ENCODE measurements at regions not wholly inside any gene's neighbourhood (a gene's known extent, or its start where the extent isn't known, plus 50 kb on each side); places are given as distances from the start of the nearest gene placed in this dataset.
"Not testable (repeated sequence)": the region's sequence is repeated elsewhere in the genome, so short reads cannot be mapped to it uniquely, and the experiment has no call there.

GRCh38 chr9:29440449-29440848, 1867.2 kb upstream of the C9orf72 start:
- Mint-ChIP-seq H3K4me3 (no peak overlapping the region), H3K9me3 (peaks cover 0 to 12% (median 3%) of the 10 kb centered on the region in 11 donors), H3K27ac (no peak overlapping the region), H3K36me3 (no peaks in the 10 kb centered on the region), H3K4me1 (no peaks in the 10 kb centered on the region), H3K27me3 (no peaks in the 10 kb centered on the region)
- H3K4me1 ChIP-seq (ENCODE audit: control insufficient read depth in 2 of 2, insufficient read depth in 2 of 2, low read length in 2 of 2), result no peaks in the 10 kb centered on the region
- ChIA-PET CTCF (no interaction called here), POLR2A (no interaction called here)
- DNase-seq (no peak), ATAC-seq (no peak)
- H3K27me3 ChIP-seq (ENCODE audit: control insufficient read depth in 2 of 2, insufficient read depth in 2 of 2, low read length in 2 of 2), result no peaks in the 10 kb centered on the region
- H3K36me3 ChIP-seq (ENCODE audit: control insufficient read depth in 2 of 3, insufficient read depth in 3 of 3, low read length in 3 of 3), result no peaks in the 10 kb centered on the region
- intact Hi-C loops (cut with micrococcal nuclease), result loop anchor here in 1 of 2 donors (10.0 kb wide), 1 partner anchor 64 kb away; no protein-coding TSS in a partner anchor
- no peak overlapping the region for H3K27ac ChIP-seq (ENCODE audit: low read depth, low read length)
- H3K9me3 ChIP-seq (ENCODE audit: control insufficient read depth in 2 of 3, low read length in 3 of 3), result no peaks in the 10 kb centered on the region
- no peak overlapping the region for H3K4me3 ChIP-seq (ENCODE audit: low read length)

DNA sequence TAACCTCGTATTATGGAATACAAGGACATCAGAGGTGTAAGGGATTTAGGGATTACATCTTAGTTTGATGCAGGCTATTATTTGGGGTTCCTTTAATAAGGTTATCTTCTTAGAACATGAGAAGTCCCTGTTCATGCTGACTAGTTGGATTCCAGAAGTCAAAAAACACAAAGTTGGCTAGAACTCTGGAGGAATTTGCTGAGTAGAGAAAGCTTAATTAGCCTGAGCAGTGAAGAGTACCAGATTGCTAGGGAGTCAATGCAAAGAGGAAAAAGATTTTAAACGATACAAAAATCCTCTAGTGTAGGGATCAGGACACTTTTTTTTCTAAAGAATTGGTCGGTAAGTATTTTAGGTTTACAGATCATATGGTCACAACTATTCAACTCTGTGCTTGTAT, 1872.5 kb upstream of the C9orf72 start:
- Mint-ChIP-seq H3K4me3 (no peak overlapping the region), H3K4me1 (no peaks in the 10 kb centered on the region), H3K27me3 (no peaks in the 10 kb centered on the region), H3K27ac (no peak overlapping the region), H3K36me3 (no peaks in the 10 kb centered on the region), H3K9me3 (peaks cover 0 to 17% (median 5%) of the 10 kb centered on the region in 11 donors)
- ChIA-PET POLR2A (no interaction called here), CTCF (no interaction called here)
- no peaks in the 10 kb centered on the region for H3K9me3 ChIP-seq (ENCODE audit: control insufficient read depth in 2 of 3, low read length in 3 of 3)
- H3K4me1 ChIP-seq (ENCODE audit: control insufficient read depth in 2 of 2, insufficient read depth in 2 of 2, low read length in 2 of 2), result no peaks in the 10 kb centered on the region
- no peaks in the 10 kb centered on the region for H3K36me3 ChIP-seq (ENCODE audit: control insufficient read depth in 2 of 3, insufficient read depth in 3 of 3, low read length in 3 of 3)
- DNase-seq (no peak), ATAC-seq (no peak)
- no peak overlapping the region for H3K27ac ChIP-seq (ENCODE audit: low read depth, low read length)
- intact Hi-C loops (cut with micrococcal nuclease), result loop anchor here in 1 of 2 donors (5.0 to 10.0 kb wide), 2 partner anchors 37 to 59 kb away; no protein-coding TSS in a partner anchor
- H3K4me3 ChIP-seq (ENCODE audit: low read length), result no peak overlapping the region
- no peaks in the 10 kb centered on the region for H3K27me3 ChIP-seq (ENCODE audit: control insufficient read depth in 2 of 2, insufficient read depth in 2 of 2, low read length in 2 of 2)

- no peaks in the 10 kb centered on the region for H3K36me3 Mint-ChIP-seq
- peaks cover 0 to 15% (median 10%) of the 10 kb centered on the region in 11 donors for H3K9me3 Mint-ChIP-seq
- Histone ChIP-seq H3K4me1 (ENCODE audit: control insufficient read depth in 2 of 2, insufficient read depth in 2 of 2, low read length in 2 of 2) (no peaks in the 10 kb centered on the region), H3K27ac (ENCODE audit: low read depth, low read length) (no peak overlapping the region), H3K4me3 (ENCODE audit: low read length) (no peak overlapping the region), H3K36me3 (ENCODE audit: control insufficient read depth in 2 of 3, insufficient read depth in 3 of 3, low read length in 3 of 3) (no peaks in the 10 kb centered on the region), H3K9me3 (ENCODE audit: control insufficient read depth in 2 of 3, low read length in 3 of 3) (no peaks in the 10 kb centered on the region), H3K27me3 (ENCODE audit: control insufficient read depth in 2 of 2, insufficient read depth in 2 of 2, low read length in 2 of 2) (no peaks in the 10 kb centered on the region)
- no peak overlapping the region for H3K27ac Mint-ChIP-seq
- no peak overlapping the region for H3K4me3 Mint-ChIP-seq
- ChIA-PET CTCF (no interaction called here), POLR2A (no interaction called here)
- intact Hi-C loops (cut with micrococcal nuclease), result loop anchor here in 1 of 2 donors (5.0 to 10.0 kb wide), 2 partner anchors 33 to 55 kb away; no protein-coding TSS in a partner anchor
- no peaks in the 10 kb centered on the region for H3K27me3 Mint-ChIP-seq
- ATAC-seq, result no peak
- no peak for DNase-seq
- no peaks in the 10 kb centered on the region for H3K4me1 Mint-ChIP-seq
Measured at GRCh38 chr9:29449306-29449705, 1876.0 kb upstream of the C9orf72 start.

GRCh38 chr9:29450343-29450875, 1877.1 kb upstream of the C9orf72 start:
- POLR2A ChIA-PET; H3K4me1 ChIP-seq (ENCODE audit: control insufficient read depth in 2 of 2, insufficient read depth in 2 of 2, low read length in 2 of 2); intact Hi-C loops (cut with micrococcal nuclease); H3K9me3 ChIP-seq (ENCODE audit: control insufficient read depth in 2 of 3, low read length in 3 of 3); ATAC-seq; H3K36me3 ChIP-seq (ENCODE audit: control insufficient read depth in 2 of 3, insufficient read depth in 3 of 3, low read length in 3 of 3); H3K27ac ChIP-seq (ENCODE audit: low read depth, low read length); H3K4me3 Mint-ChIP-seq; H3K36me3 Mint-ChIP-seq; H3K27ac Mint-ChIP-seq; CTCF ChIA-PET; H3K4me3 ChIP-seq (ENCODE audit: low read length); H3K4me1 Mint-ChIP-seq; DNase-seq; H3K27me3 Mint-ChIP-seq; H3K27me3 ChIP-seq (ENCODE audit: control insufficient read depth in 2 of 2, insufficient read depth in 2 of 2, low read length in 2 of 2): not testable (repeated sequence)
- peaks cover 0 to 15% (median 7%) of the 10 kb centered on the region in 11 donors for H3K9me3 Mint-ChIP-seq

DNA sequence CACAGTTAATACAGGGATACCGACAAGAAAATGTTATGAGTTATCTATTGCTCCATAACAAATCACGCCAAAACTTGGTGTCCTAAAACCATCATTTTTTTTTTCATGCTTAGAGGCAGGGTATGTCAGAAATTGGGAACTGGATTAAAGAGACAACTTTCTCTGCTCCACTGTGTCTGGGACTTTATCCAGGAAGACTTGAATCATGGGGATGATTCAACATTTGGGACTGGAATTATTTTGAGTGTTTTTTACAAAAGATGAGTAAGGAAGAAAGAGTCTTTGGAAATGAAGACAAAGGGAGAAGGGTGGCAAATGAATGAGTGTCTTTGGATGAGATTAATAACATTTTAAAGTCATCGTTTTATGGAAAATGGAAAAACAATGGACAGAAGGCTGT, 1883.7 kb upstream of the C9orf72 start:
- Mint-ChIP-seq H3K4me3 (no peak overlapping the region), H3K36me3 (no peaks in the 10 kb centered on the region), H3K27me3 (no peaks in the 10 kb centered on the region), H3K4me1 (no peaks in the 10 kb centered on the region), H3K9me3 (peaks cover 0 to 32% (median 12%) of the 10 kb centered on the region in 11 donors), H3K27ac (no peak overlapping the region)
- CTCF ChIA-PET, result no interaction called here
- Histone ChIP-seq H3K27me3 (ENCODE audit: control insufficient read depth in 2 of 2, insufficient read depth in 2 of 2, low read length in 2 of 2) (no peaks in the 10 kb centered on the region), H3K27ac (ENCODE audit: low read depth, low read length) (no peak overlapping the region), H3K4me1 (ENCODE audit: control insufficient read depth in 2 of 2, insufficient read depth in 2 of 2, low read length in 2 of 2) (no peaks in the 10 kb centered on the region), H3K4me3 (ENCODE audit: low read length) (no peak overlapping the region), H3K9me3 (ENCODE audit: control insufficient read depth in 2 of 3, low read length in 3 of 3) (peaks cover 0 to 4% (median 0%) of the 10 kb centered on the region in 3 experiments), H3K36me3 (ENCODE audit: control insufficient read depth in 2 of 3, insufficient read depth in 3 of 3, low read length in 3 of 3) (no peaks in the 10 kb centered on the region)
- DNase-seq (no peak), ATAC-seq (no peak)
- POLR2A ChIA-PET, result no interaction called here
- intact Hi-C loops (cut with micrococcal nuclease), result no loop called here

- no peaks in the 10 kb centered on the region for H3K36me3 ChIP-seq (ENCODE audit: control insufficient read depth in 2 of 3, insufficient read depth in 3 of 3, low read length in 3 of 3)
- no peak overlapping the region for H3K4me3 ChIP-seq (ENCODE audit: low read length)
- peaks cover 0 to 18% (median 10%) of the 10 kb centered on the region in 11 donors for H3K9me3 Mint-ChIP-seq
- intact Hi-C loops (cut with micrococcal nuclease), result no loop called here
- no peaks in the 10 kb centered on the region for H3K27me3 Mint-ChIP-seq
- POLR2A ChIA-PET, result no interaction called here
- H3K27me3 ChIP-seq (ENCODE audit: control insufficient read depth in 2 of 2, insufficient read depth in 2 of 2, low read length in 2 of 2), result no peaks in the 10 kb centered on the region
- CTCF ChIA-PET, result no interaction called here
- DNase-seq, result no peak
- H3K36me3 Mint-ChIP-seq, result no peaks in the 10 kb centered on the region
- no peak for ATAC-seq
- H3K27ac Mint-ChIP-seq, result no peak overlapping the region
- H3K4me1 ChIP-seq (ENCODE audit: control insufficient read depth in 2 of 2, insufficient read depth in 2 of 2, low read length in 2 of 2), result no peaks in the 10 kb centered on the region
- no peak overlapping the region for H3K27ac ChIP-seq (ENCODE audit: low read depth, low read length)
- H3K9me3 ChIP-seq (ENCODE audit: control insufficient read depth in 2 of 3, low read length in 3 of 3), result peaks cover 0 to 8% (median 0%) of the 10 kb centered on the region in 3 experiments
- no peak overlapping the region for H3K4me3 Mint-ChIP-seq
- H3K4me1 Mint-ChIP-seq, result no peaks in the 10 kb centered on the region
Measured at GRCh38 chr9:29475471-29475870, 1902.2 kb upstream of the C9orf72 start.

GRCh38 chr9:29511680-29512079, 1938.4 kb upstream of the C9orf72 start:
- DNase-seq, result no peak
- no peak for ATAC-seq

More at GRCh38 chr9:29511680-29512079, 1938.4 kb upstream of the C9orf72 start:
- ChIA-PET CTCF (no interaction called here), POLR2A (no interaction called here)
- no peaks in the 10 kb centered on the region for H3K4me1 Mint-ChIP-seq
- H3K27ac Mint-ChIP-seq, result no peak overlapping the region
- no peaks in the 10 kb centered on the region for H3K4me1 ChIP-seq (ENCODE audit: control insufficient read depth in 2 of 2, insufficient read depth in 2 of 2, low read length in 2 of 2)
- H3K9me3 ChIP-seq (ENCODE audit: control insufficient read depth in 2 of 3, low read length in 3 of 3), result no peaks in the 10 kb centered on the region
- no peak overlapping the region for H3K27ac ChIP-seq (ENCODE audit: low read depth, low read length)
- H3K36me3 ChIP-seq (ENCODE audit: control insufficient read depth in 2 of 3, insufficient read depth in 3 of 3, low read length in 3 of 3), result no peaks in the 10 kb centered on the region
- H3K27me3 Mint-ChIP-seq, result no peaks in the 10 kb centered on the region
- no peaks in the 10 kb centered on the region for H3K27me3 ChIP-seq (ENCODE audit: control insufficient read depth in 2 of 2, insufficient read depth in 2 of 2, low read length in 2 of 2)
- H3K9me3 Mint-ChIP-seq, result peaks cover 4 to 30% (median 10%) of the 10 kb centered on the region in 11 donors
- H3K4me3 Mint-ChIP-seq, result no peak overlapping the region
- no peaks in the 10 kb centered on the region for H3K36me3 Mint-ChIP-seq
- intact Hi-C loops (cut with micrococcal nuclease), result no loop called here
- H3K4me3 ChIP-seq (ENCODE audit: low read length), result no peak overlapping the region
